GM06990 (cell line): ENCODE measurements at regions not wholly inside any gene's neighbourhood (a gene's known extent, or its start where the extent isn't known, plus 50 kb on each side); places are given as distances from the start of the nearest gene placed in this dataset.

Experiments
- DNase-seq: peaks from one replicate; pipeline ENCODE4 v3.0.0-alpha.2; 2011; ENCODE audit not compliant: insufficient read length; ENCODE audit errors: extremely low read depth
- H3K27me3 ChIP-seq: replicated peaks from 2 replicates; pipeline ENCODE4 v1.6.0; 2011; ENCODE audit warnings: low read length; ENCODE audit not compliant: control insufficient read depth, insufficient read depth
- H3K36me3 ChIP-seq: 2 replicates; pipeline ENCODE4 v1.5.1; 2011; ENCODE audit warnings: low read length; ENCODE audit not compliant: control insufficient read depth, insufficient read depth
- H3K4me3 ChIP-seq: replicated peaks from 2 replicates; pipeline ENCODE4 v1.5.1; 2011; ENCODE audit warnings: low read depth, mild to moderate bottlenecking, control low read depth, low read length
- TF ChIP-seq, protein P1 (sequence below): IDR thresholded peaks from 2 replicates; pipeline ENCODE4 v1.5.1; 2011; ENCODE audit warnings: low read length, control low read depth, mild to moderate bottlenecking, inconsistent platforms; ENCODE audit not compliant: insufficient read depth, poor library complexity, severe bottlenecking

DNA sequence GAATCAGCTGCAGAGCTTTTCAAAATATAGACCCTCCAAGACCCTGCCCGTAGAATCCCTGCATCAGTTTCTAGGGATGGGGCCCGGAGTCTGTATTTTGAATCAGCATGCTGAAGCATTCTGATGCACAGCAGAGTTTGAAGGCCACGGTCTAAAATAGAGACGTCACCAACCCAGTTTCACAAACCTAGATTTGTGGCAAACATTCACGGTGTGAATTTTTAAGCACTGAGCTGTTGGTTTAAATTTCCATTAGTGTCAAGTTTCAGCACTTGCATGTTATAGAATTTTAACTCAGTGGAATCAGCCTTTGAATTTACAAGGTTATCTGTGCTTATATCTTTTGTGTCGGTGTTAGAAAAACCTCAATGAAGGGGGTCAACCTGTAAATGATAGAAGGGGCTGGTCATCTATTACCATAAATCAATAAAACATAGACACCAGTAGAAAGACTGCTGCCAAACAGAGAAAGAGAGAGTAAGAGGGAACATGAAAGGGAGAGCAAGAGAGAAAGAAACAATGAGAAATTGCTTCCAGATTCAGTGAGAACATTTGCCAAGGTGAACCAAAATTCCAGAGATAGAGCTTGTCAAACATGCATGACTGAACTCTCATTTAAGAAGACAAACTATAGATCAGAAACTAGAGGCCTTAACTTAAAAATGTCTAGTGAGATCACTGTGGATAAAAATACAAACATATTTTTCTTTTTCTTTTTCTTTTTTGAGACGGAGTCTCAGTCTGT is 414.9 kb downstream of the ZSWIM6 start:
- H3K4me3 ChIP-seq: no peak overlapping the region
- TF ChIP-seq, protein P1, sequence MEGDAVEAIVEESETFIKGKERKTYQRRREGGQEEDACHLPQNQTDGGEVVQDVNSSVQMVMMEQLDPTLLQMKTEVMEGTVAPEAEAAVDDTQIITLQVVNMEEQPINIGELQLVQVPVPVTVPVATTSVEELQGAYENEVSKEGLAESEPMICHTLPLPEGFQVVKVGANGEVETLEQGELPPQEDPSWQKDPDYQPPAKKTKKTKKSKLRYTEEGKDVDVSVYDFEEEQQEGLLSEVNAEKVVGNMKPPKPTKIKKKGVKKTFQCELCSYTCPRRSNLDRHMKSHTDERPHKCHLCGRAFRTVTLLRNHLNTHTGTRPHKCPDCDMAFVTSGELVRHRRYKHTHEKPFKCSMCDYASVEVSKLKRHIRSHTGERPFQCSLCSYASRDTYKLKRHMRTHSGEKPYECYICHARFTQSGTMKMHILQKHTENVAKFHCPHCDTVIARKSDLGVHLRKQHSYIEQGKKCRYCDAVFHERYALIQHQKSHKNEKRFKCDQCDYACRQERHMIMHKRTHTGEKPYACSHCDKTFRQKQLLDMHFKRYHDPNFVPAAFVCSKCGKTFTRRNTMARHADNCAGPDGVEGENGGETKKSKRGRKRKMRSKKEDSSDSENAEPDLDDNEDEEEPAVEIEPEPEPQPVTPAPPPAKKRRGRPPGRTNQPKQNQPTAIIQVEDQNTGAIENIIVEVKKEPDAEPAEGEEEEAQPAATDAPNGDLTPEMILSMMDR: no peak

DNA sequence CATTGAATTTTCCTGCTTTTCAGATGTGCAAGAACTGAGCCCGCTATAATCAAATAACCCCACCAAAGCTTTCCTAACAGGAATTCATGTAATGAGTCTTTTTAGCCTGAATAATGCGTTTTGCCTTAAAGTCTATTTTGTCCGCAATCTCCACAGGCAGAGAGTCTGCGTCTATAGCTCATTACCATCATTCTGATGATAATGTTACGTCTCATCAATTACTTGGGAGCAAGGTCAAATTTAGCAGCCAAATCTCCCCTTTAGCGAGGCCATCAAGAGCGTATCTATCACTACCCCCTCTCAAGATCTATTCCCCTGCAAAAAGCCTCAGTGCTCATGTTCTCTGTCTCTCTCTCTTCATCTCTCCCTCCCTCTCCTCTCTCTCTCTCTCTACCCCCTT is 416.1 kb downstream of the ZSWIM6 start:
- H3K4me3 ChIP-seq: no peak overlapping the region
- TF ChIP-seq, protein P1: no peak
- no peaks in the 10 kb centered on the region for H3K27me3 ChIP-seq

More for the DNA sequence above, 414.9 kb downstream of the ZSWIM6 start:
- DNase-seq: no peak
- Histone ChIP-seq H3K27me3 (no peaks in the 10 kb centered on the region), H3K36me3 (no peaks in the 10 kb centered on the region)

DNA sequence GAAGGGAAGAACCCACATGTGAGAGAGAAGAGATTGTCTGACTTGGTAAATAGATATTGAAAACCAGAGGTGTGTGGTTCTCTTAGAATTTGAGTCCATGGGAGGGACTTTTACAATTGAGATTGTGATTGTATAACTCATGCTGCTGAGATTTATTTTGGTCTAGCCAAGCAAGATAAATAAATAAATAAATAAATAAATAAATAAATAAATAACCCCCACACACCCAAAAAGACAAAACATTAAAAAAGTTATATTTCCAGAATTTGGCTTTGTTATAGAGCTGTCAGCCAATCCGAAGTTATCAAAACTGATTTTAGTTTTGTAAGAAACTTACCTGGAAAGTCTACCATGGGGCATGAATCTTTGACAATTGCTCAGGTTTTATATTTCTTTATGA is 416.6 kb downstream of the ZSWIM6 start:
- no peak overlapping the region for H3K4me3 ChIP-seq
- H3K36me3 ChIP-seq: no peaks in the 10 kb centered on the region
- no peak for DNase-seq
- TF ChIP-seq, protein P1: no peak
- no peaks in the 10 kb centered on the region for H3K27me3 ChIP-seq

More for the DNA sequence above, 416.1 kb downstream of the ZSWIM6 start:
- H3K36me3 ChIP-seq: no peaks in the 10 kb centered on the region
- DNase-seq: no peak

DNA sequence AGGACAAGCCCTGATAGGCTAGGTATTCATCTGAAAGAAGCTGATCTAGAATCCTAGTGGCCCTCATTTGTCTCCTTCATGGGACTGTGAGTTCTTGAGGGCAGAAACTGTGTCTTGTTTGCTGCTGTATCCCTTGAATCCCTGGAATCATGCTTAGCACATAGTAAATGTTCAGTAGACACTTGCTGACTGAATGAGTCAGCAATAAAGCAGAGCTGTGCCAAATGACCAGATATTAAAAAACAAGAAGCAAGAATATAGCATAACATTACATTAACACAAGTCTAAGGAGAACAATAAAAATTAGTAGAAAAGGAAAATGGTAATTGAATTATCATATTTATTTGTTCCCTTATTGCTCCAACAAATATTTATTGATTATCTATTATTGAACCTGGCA is 420.5 kb downstream of the ZSWIM6 start:
- TF ChIP-seq, protein P1: no peak
- Histone ChIP-seq H3K4me3 (no peak overlapping the region), H3K36me3 (no peaks in the 10 kb centered on the region), H3K27me3 (no peaks in the 10 kb centered on the region)
- DNase-seq: no peak

DNA sequence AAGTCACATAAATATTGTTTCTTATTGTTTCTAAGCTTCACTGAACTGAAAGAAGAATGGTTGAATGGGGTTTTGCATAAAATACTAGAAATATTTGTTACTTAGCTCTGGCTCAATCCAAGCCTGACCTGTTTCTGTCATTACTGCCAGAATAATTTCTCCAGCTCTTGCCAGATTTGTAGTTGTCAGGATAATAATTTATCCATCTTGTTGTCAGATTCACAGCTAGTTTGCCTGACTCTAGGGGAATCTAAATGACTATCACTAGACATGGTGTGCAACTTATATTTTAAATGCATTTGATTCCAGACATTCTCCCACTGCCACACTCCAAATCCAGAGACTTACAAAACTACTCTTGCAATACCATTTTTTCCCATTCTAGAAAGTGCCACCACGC is 422.7 kb downstream of the ZSWIM6 start:
- TF ChIP-seq, protein P1: no peak
- no peaks in the 10 kb centered on the region for H3K27me3 ChIP-seq
- no peak for DNase-seq
- H3K36me3 ChIP-seq: no peaks in the 10 kb centered on the region
- no peak overlapping the region for H3K4me3 ChIP-seq
